ENCODE measurements at regions not wholly inside any gene's neighbourhood (a gene's known extent, or its start where the extent isn't known, plus 50 kb on each side); places are given as distances from the start of the nearest gene placed in this dataset.
A peak's percentile ranks its signal among the peaks of the same experiment; 100 is the strongest.

DNA sequence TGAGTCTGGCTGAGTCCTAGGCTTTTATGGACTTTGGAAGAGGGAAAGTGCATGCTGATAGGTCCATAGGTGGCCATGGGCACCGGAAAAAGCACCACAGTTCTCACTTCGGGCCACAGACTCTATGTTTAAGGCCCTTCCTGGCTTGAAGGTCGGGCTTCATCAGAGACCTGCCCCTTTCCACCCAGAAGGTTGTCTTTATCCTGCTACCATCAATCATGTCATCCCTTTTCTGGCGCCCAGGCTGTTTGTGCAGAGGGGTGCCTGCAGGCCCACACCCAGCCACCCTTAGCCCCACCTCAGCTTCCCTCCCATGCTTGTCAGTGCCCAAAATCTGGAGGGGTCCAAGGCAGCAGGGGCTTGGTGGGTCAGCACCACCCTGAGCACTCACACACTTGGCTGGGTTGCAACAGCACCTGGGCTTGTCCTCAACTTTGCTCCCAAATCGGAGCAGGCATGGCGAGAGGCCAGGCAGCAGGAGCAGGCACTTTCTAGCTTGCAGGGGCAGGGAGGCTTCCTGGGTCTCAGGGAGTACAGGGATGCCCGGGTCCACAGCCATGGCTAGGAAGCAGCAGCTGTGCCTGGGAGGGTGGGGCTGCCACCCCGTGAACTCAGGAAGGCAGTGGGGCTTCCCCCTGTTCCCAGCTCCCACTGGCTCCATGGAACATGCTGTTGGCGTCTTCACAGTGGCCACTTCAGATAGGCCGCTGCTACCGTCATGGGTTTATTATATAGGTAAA is 63.8 kb upstream of the TOM1L1 start:
- Mint-ChIP-seq H3K27ac (no peak overlapping the region), H3K27me3 (ENCODE audit: low read depth, poor library complexity) (peaks cover 2% of the 10 kb centered on the region), H3K36me3 (ENCODE audit: low read depth) (no peaks in the 10 kb centered on the region), H3K9me3 (peaks cover 3% of the 10 kb centered on the region), H3K4me3 (no peak overlapping the region), H3K4me1 (peaks cover 5% of the 10 kb centered on the region)
- TF ChIP-seq, protein P1, sequence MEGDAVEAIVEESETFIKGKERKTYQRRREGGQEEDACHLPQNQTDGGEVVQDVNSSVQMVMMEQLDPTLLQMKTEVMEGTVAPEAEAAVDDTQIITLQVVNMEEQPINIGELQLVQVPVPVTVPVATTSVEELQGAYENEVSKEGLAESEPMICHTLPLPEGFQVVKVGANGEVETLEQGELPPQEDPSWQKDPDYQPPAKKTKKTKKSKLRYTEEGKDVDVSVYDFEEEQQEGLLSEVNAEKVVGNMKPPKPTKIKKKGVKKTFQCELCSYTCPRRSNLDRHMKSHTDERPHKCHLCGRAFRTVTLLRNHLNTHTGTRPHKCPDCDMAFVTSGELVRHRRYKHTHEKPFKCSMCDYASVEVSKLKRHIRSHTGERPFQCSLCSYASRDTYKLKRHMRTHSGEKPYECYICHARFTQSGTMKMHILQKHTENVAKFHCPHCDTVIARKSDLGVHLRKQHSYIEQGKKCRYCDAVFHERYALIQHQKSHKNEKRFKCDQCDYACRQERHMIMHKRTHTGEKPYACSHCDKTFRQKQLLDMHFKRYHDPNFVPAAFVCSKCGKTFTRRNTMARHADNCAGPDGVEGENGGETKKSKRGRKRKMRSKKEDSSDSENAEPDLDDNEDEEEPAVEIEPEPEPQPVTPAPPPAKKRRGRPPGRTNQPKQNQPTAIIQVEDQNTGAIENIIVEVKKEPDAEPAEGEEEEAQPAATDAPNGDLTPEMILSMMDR (IDR thresholded peaks at IDR 0.05): no peak
- no peak for DNase-seq

DNA sequence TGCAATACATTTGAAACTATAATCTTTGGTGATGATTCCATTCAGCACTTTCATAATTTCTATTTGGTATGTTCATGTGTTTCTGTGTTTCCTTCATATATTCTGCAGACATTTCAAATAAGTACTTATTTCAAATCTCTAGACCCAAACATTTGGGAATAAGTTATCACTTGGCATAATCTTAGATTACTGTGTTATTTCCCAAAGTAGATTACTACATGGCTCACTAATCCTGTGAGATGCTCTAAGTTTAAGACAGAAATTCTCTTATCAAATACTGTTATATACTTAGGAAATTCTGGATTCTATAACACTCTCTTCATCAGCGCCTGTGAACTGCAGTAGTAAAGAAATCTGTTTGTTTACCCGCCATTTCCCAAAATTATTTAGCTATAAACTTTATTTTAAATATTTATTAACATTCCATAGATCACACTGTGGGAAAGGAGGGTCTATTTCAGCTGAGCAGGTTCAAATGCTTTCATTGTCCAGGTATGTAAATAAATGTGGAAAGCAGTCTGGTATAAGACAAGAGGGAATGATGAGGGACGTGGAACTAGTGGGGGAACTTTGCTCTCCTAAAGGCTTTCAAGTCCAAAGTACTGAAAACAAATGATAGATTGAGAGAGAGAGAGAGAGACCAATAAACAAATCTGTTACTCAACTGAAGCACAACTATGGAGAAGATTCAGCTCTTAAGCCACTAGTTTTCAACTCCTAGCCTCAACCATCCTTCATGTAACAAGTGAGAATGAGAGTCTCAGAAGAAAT is 61.8 kb upstream of the TOM1L1 start:
- DNase-seq: no peak
- Mint-ChIP-seq H3K27ac (no peak overlapping the region), H3K9me3 (peaks cover 3% of the 10 kb centered on the region), H3K27me3 (ENCODE audit: low read depth, poor library complexity) (peaks cover 2% of the 10 kb centered on the region), H3K4me3 (no peak overlapping the region), H3K4me1 (peaks cover 5% of the 10 kb centered on the region), H3K36me3 (ENCODE audit: low read depth) (no peaks in the 10 kb centered on the region)
- TF ChIP-seq, protein P1 (IDR thresholded peaks at IDR 0.05): no peak

DNA sequence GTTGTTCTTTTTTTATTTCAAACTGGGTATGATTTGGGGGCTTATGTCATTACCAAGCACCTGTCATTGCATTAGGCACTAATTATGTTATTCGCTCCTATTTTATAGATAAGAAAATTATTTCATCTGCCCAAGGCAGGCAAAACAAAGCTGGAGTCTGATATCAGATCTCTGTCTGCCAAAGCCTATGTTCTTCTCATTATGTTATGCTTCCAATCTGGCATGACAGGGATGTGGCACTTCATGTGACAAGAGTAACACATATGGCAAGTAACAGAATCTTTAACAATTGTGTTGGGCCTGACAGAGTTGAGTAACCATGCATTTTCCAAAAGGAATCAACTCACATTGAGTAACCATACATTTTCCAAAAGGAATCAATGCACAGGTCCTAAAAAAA is 61.2 kb upstream of the TOM1L1 start:
- Mint-ChIP-seq H3K9me3 (peaks cover 3% of the 10 kb centered on the region), H3K4me1 (peaks cover 5% of the 10 kb centered on the region), H3K36me3 (ENCODE audit: low read depth) (no peaks in the 10 kb centered on the region), H3K4me3 (no peak overlapping the region), H3K27ac (no peak overlapping the region), H3K27me3 (ENCODE audit: low read depth, poor library complexity) (peaks cover 2% of the 10 kb centered on the region)
- no peak for DNase-seq
- TF ChIP-seq, protein P1 (IDR thresholded peaks at IDR 0.05): no peak

DNA sequence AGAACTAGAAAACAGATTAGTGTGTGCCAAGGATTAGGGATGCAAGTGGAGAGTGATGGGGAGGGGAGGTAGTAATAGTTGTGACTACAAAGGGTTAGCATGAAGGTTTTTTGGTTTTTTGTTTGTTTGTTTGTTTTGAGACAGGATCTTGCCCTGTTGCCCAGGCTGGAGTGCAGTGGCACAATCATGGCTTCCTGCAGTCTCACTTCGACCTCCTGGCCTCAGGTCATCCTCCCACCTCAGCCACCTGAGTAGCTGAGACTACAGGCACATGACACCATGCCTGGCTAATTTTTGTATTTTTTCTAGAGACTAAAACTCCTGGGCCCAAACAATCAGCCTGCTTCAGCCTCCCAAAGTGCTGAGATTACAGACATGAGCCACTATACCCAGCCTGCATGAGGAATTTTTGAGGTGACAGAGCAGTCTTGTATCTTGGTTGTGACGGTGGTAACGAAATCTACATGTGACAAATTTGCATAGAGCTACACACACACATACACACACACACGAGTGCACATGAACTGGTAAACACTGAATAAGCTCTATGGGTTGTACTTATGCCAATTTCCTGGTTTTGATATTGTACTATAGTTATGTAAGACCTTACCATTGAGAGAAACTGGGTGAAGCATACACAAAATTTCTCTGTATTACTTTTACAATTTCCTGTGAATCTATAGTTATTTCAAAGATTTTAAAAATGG is 59.6 kb upstream of the TOM1L1 start:
- H3K36me3 Mint-ChIP-seq (ENCODE audit: low read depth): no peaks in the 10 kb centered on the region
- H3K27me3 Mint-ChIP-seq (ENCODE audit: low read depth, poor library complexity): peaks cover 2% of the 10 kb centered on the region
- TF ChIP-seq, protein P1 (IDR thresholded peaks at IDR 0.05): no peak

DNA sequence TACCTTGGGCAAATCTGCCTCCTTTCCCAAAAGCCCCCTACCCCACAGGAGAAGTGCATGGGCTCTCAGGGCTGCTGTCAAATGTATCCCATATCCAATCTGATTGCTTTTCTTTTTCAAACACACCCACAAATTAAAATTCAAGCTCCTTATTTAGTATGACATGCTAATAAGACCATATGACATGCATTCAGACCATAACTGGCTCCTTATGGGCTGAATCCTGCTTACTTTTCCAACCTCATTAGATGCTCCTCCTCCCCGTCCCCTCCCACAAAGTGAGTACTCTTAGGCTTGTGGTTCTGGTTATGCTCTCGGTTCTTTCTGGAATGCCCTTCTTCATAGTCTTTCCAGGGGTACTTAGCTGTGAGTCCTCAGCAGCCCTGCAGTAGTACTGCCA is 59.0 kb upstream of the TOM1L1 start:
- peaks cover 5% of the 10 kb centered on the region for H3K4me1 Mint-ChIP-seq
- DNase-seq: no peak
- no peak overlapping the region for H3K4me3 Mint-ChIP-seq
- peaks cover 2% of the 10 kb centered on the region for H3K27me3 Mint-ChIP-seq (ENCODE audit: low read depth, poor library complexity)
- H3K27ac Mint-ChIP-seq: no peak overlapping the region
- TF ChIP-seq, protein P1 (IDR thresholded peaks at IDR 0.05): no peak
- no peaks in the 10 kb centered on the region for H3K9me3 Mint-ChIP-seq
- H3K36me3 Mint-ChIP-seq (ENCODE audit: low read depth): no peaks in the 10 kb centered on the region

More for the DNA sequence above, 59.6 kb upstream of the TOM1L1 start:
- DNase-seq: no peak
- no peak overlapping the region for H3K4me3 Mint-ChIP-seq
- H3K4me1 Mint-ChIP-seq: peaks cover 5% of the 10 kb centered on the region
- H3K27ac Mint-ChIP-seq: peak overlapping the region; percentile 81
- peaks cover 3% of the 10 kb centered on the region for H3K9me3 Mint-ChIP-seq
